MCF 10A (cell line): ENCODE measurements at regions not wholly inside any gene's neighbourhood (a gene's known extent, or its start where the extent isn't known, plus 50 kb on each side); places are given as distances from the start of the nearest gene placed in this dataset.
"Not testable (repeated sequence)": the region's sequence is repeated elsewhere in the genome, so short reads cannot be mapped to it uniquely, and the experiment has no call there.

Source experiments
- BruUV-seq: library from RNA; stranded (reverse); fragments of 400-500 nt; replicated peaks from 2 replicates; lab custom pipeline; 2021; lab: Mats Ljungman, UMichigan
- CTCF ChIA-PET: fragments of 300-600 bp; sonication (Branson Sonifier 250); formaldehyde crosslinking; extraction: SDS; loops from one replicate; lab custom pipeline; 2021; ENCODE audit warnings: antibody characterized with exemption, inconsistent platforms; lab: Yijun Ruan, JAX
- POLR2A ChIA-PET: fragments of 300-600, 350-650 bp; sonication (Branson Sonifier 250); formaldehyde crosslinking; extraction: SDS; loops from one replicate; lab custom pipeline; 2020; ENCODE audit warnings: antibody characterized with exemption, inconsistent platforms; lab: Yijun Ruan, JAX
- DNase-seq: peaks from one replicate; pipeline ENCODE4 v3.0.0-alpha.2; 2018; ENCODE audit not compliant: unreplicated experiment
- H3K27ac Mint-ChIP-seq: one replicate; pipeline ENCODE4 v1.8.0; 2022; ENCODE audit warnings: mild to moderate bottlenecking, low read depth, mixed read lengths; ENCODE audit not compliant: unreplicated experiment
- H3K27me3 Mint-ChIP-seq: one replicate; pipeline ENCODE4 v1.8.0; 2022; ENCODE audit warnings: mixed read lengths; ENCODE audit not compliant: insufficient read depth, unreplicated experiment
- H3K36me3 Mint-ChIP-seq: one replicate; pipeline ENCODE4 v1.8.0; 2022; ENCODE audit warnings: mild to moderate bottlenecking, moderate library complexity, mixed read lengths; ENCODE audit not compliant: insufficient read depth, unreplicated experiment
- H3K4me1 Mint-ChIP-seq: one replicate; pipeline ENCODE4 v1.8.0; 2022; ENCODE audit warnings: mixed read lengths; ENCODE audit not compliant: insufficient read depth, unreplicated experiment
- H3K4me3 Mint-ChIP-seq: one replicate; pipeline ENCODE4 v1.8.0; 2022; ENCODE audit warnings: mild to moderate bottlenecking, moderate library complexity, mixed read lengths; ENCODE audit not compliant: unreplicated experiment
- H3K9me3 Mint-ChIP-seq: one replicate; pipeline ENCODE4 v1.8.0; 2022; ENCODE audit warnings: mixed read lengths; ENCODE audit not compliant: unreplicated experiment
- intact Hi-C: fragments of 100-400 bp; cut with micrococcal nuclease; formaldehyde crosslinking; loops from 2 replicates; pipeline ENCODE4 v1.14.1; 2022
- TF ChIP-seq, protein P1 (sequence below): fragments of 200-600 bp; IDR thresholded peaks from one replicate; pipeline ENCODE4 v1.8.0; 2022; ENCODE audit warnings: antibody characterized with exemption, mild to moderate bottlenecking; ENCODE audit not compliant: unreplicated experiment

DNA sequence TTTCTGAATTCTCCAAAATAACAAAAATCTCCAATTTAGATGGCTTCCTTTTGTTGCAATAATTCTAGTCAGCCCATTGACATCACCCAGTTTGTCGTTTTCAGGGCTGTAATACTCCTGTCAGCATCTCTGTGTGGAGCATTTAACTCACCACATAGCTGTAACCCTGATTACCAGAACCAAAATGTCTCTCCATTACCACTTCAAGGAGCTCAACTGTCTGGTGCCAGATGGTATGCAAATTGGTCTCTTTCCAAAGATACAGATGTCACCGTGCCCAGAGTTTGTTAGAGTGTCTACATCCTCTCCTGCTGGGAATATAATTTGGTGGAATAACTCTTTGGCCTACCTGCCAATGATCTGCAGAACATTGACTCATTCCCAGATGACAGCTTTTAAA is 350.3 kb upstream of the POT1 start:
- no peak overlapping the region for H3K27ac Mint-ChIP-seq
- no peaks in the 10 kb centered on the region for H3K36me3 Mint-ChIP-seq
- intact Hi-C loops: no loop called here
- CTCF ChIA-PET: no interaction called here
- DNase-seq: no peak
- TF ChIP-seq, protein P1, sequence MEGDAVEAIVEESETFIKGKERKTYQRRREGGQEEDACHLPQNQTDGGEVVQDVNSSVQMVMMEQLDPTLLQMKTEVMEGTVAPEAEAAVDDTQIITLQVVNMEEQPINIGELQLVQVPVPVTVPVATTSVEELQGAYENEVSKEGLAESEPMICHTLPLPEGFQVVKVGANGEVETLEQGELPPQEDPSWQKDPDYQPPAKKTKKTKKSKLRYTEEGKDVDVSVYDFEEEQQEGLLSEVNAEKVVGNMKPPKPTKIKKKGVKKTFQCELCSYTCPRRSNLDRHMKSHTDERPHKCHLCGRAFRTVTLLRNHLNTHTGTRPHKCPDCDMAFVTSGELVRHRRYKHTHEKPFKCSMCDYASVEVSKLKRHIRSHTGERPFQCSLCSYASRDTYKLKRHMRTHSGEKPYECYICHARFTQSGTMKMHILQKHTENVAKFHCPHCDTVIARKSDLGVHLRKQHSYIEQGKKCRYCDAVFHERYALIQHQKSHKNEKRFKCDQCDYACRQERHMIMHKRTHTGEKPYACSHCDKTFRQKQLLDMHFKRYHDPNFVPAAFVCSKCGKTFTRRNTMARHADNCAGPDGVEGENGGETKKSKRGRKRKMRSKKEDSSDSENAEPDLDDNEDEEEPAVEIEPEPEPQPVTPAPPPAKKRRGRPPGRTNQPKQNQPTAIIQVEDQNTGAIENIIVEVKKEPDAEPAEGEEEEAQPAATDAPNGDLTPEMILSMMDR: no peak
- BruUV-seq: no TSS peak
- H3K4me3 Mint-ChIP-seq: no peak overlapping the region
- no peaks in the 10 kb centered on the region for H3K9me3 Mint-ChIP-seq
- POLR2A ChIA-PET: no interaction called here
- no peaks in the 10 kb centered on the region for H3K4me1 Mint-ChIP-seq
- H3K27me3 Mint-ChIP-seq: no peaks in the 10 kb centered on the region

DNA sequence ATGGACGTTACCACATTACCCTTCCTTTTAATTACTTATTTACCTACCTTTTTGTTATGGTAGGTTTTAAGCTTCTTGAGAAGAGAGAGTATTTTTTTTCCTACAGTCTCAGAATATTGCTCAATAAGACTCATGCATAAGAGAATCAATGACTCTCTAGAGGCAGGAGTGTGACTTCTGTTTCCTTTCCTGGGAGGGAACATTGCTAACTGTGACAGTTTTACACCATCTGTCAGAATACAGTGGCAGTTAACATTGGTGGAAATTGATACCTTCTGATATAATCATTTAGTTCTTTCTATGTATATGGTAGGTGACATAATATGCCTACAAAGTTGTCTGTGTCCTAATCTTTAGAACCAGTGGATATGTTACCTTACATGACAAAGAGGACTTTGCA is 348.7 kb upstream of the POT1 start:
- Mint-ChIP-seq H3K4me1 (no peaks in the 10 kb centered on the region), H3K36me3 (no peaks in the 10 kb centered on the region), H3K9me3 (peaks cover 7% of the 10 kb centered on the region), H3K27me3 (no peaks in the 10 kb centered on the region), H3K27ac (no peak overlapping the region), H3K4me3 (no peak overlapping the region)
- ChIA-PET CTCF (no interaction called here), POLR2A (no interaction called here)
- TF ChIP-seq, protein P1: no peak
- no TSS peak for BruUV-seq
- intact Hi-C loops: no loop called here
- DNase-seq: no peak

DNA sequence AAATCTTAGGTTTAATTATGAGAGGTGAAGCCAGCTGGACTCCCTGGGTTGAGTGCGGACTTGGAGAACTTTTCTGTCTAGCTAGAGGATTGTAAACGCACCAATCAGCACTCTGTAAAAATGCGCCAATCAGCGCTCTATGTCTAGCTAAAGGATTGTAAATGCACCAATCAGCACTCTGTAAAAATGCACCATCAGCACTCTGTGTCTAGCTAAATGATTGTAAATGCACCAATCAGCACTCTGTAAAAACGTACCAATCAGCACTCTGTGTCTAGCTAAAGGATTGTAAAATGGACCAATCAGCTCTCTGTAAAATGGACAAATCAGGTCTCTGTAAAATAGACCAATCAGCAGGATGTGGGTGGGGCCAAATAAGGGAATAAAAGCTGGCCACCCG is 345.1 kb upstream of the POT1 start:
- CTCF ChIA-PET: interaction anchor here (0.7 kb wide), 1 partner anchor 1980 kb away, joined by 3 read pairs; no protein-coding TSS in a partner anchor
- H3K27ac Mint-ChIP-seq, H3K27me3 Mint-ChIP-seq, H3K9me3 Mint-ChIP-seq, H3K36me3 Mint-ChIP-seq, intact Hi-C loops, DNase-seq, H3K4me3 Mint-ChIP-seq, H3K4me1 Mint-ChIP-seq, POLR2A ChIA-PET, BruUV-seq: not testable (repeated sequence)

DNA sequence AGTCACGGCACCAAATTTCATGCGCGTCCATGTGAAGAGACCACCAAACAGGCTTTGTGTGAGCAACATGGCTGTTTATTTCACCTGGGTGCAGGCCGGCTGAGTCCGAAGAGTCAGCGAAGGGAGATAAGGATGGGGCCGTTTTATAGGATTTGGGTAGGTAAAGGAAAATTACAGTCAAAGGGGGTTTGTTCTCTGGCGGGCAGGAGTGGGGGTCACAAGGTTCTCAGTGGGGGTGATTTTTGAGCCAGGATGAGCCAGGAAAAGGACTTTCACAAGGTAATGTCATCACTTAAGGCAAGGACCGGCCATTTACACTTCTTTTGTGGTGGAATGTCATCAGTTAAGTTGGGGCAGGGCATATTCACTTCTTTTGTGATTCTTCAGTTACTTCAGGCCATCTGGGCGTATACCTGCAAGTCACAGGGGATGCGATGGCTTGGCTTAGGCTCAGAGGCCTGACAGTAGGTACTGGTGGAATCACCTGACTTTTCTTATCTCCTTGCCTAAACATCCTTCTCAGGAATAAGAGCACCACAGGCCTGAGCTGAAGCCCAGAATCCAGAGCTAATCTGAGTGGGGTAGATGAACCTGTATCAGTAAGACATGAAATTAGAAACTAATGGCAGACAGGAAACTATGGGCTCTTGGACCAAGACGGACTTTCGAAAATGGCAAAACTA is 334.7 kb upstream of the POT1 start:
- intact Hi-C loops, DNase-seq, H3K9me3 Mint-ChIP-seq, H3K4me3 Mint-ChIP-seq, BruUV-seq, CTCF ChIA-PET, H3K27me3 Mint-ChIP-seq, POLR2A ChIA-PET, H3K4me1 Mint-ChIP-seq, H3K36me3 Mint-ChIP-seq, H3K27ac Mint-ChIP-seq: not testable (repeated sequence)

DNA sequence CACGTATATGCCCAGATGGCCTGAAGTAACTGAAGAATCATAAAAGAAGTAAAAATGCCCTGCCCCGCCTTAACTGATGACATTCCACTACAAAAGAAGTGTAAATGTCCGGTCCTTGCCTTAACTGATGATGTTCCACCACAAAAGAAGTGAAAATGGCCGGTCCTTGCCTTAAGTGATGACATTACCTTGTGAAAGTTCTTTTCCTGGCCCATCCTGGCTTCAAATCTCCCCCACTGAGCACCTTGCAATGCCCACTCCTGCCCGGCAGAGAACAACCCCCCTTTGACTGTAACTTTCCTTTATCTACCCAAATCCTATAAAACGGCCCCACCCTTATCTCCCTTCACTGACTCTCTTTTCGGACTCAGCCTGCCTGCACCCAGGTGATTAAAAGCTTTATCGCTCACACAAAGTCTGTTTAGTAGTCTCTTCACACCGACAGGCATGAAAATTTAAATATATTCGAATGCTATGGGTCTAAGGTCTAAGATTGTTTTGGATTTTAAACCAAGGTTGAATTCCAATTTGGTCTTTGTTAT is 329.3 kb upstream of the POT1 start:
- BruUV-seq, H3K27ac Mint-ChIP-seq, H3K4me1 Mint-ChIP-seq, H3K36me3 Mint-ChIP-seq, POLR2A ChIA-PET, H3K4me3 Mint-ChIP-seq, H3K27me3 Mint-ChIP-seq, intact Hi-C loops, DNase-seq, H3K9me3 Mint-ChIP-seq: not testable (repeated sequence)
- CTCF ChIA-PET: interaction anchor here (0.6 kb wide), 1 partner anchor 346 kb away, joined by 3 read pairs; no protein-coding TSS in a partner anchor
